Neuronal stem cell (in vitro differentiated cells): ENCODE measurements at regions not wholly inside any gene's neighbourhood (a gene's known extent, or its start where the extent isn't known, plus 50 kb on each side); places are given as distances from the start of the nearest gene placed in this dataset.

Experiments
- DNase-seq: peaks from one replicate; pipeline ENCODE4 v3.0.0-alpha.2; 2013; ENCODE audit warnings: low spot score
- H2AFZ ChIP-seq: one replicate; pipeline ENCODE4 v1.6.1; 2013; ENCODE audit warnings: mild to moderate bottlenecking, low read length, inconsistent platforms
- H2AK5ac ChIP-seq: 2 replicates; pipeline ENCODE4 v1.6.1; 2013; ENCODE audit warnings: low read depth, mild to moderate bottlenecking, inconsistent platforms, low read length, moderate library complexity, mixed read lengths
- H2BK120ac ChIP-seq: 2 replicates; pipeline ENCODE4 v1.6.1; 2013; ENCODE audit warnings: low read depth, mild to moderate bottlenecking, inconsistent platforms, low read length, moderate library complexity, mixed read lengths
- H2BK12ac ChIP-seq: one replicate; pipeline ENCODE4 v1.6.1; 2013; ENCODE audit warnings: low read length, inconsistent platforms
- H2BK15ac ChIP-seq: 2 replicates; pipeline ENCODE4 v1.6.1; 2013; ENCODE audit warnings: mild to moderate bottlenecking, low read length, inconsistent platforms, mixed read lengths
- H2BK5ac ChIP-seq: one replicate; pipeline ENCODE4 v1.6.1; 2013; ENCODE audit warnings: inconsistent platforms, mild to moderate bottlenecking, low read length, moderate library complexity
- H3K14ac ChIP-seq: one replicate; pipeline ENCODE4 v1.6.1; 2013; ENCODE audit warnings: low read length, inconsistent platforms
- H3K18ac ChIP-seq: 2 replicates; pipeline ENCODE4 v1.6.1; 2013; ENCODE audit warnings: low read length, inconsistent platforms
- H3K23ac ChIP-seq: 2 replicates; pipeline ENCODE4 v1.6.1; 2013; ENCODE audit warnings: low read depth, mild to moderate bottlenecking, mixed read lengths, low read length, inconsistent platforms; ENCODE audit not compliant: poor library complexity
- H3K27ac ChIP-seq: replicated peaks from 3 replicates; pipeline ENCODE4 v1.5.1; 2013; ENCODE audit warnings: low read length, inconsistent platforms
- H3K27me3 ChIP-seq, 3 experiments: 2 replicates each; pipeline ENCODE4 v1.6.1; 2013; ENCODE audit warnings: low read length in 3 of 3, mild to moderate bottlenecking in 2 of 3, inconsistent platforms in 1 of 3, low read depth in 1 of 3, mixed read lengths in 1 of 3, moderate library complexity in 1 of 3; ENCODE audit not compliant: control insufficient read depth in 3 of 3, insufficient read depth in 3 of 3
- H3K36me3 ChIP-seq, 2 donors: replicated peaks in 1 of 2; 2 replicates each; pipeline ENCODE4 v1.6.1; 2013; ENCODE audit warnings: low read length in 2 of 2; ENCODE audit not compliant: control insufficient read depth in 2 of 2, insufficient read depth in 2 of 2
- H3K4ac ChIP-seq: 2 replicates; pipeline ENCODE4 v1.6.1; 2013; ENCODE audit warnings: inconsistent platforms, mild to moderate bottlenecking, low read length, moderate library complexity
- H3K4me1 ChIP-seq, 2 donors: 1 replicate in 1 of 2; 2 replicates in 1 of 2; pipeline ENCODE4 v1.6.1; 2013; ENCODE audit warnings: low read length in 2 of 2, low read depth in 1 of 2; ENCODE audit not compliant: control insufficient read depth in 2 of 2, insufficient read depth in 1 of 2
- H3K4me2 ChIP-seq: one replicate; pipeline ENCODE4 v1.6.1; 2013; ENCODE audit warnings: mild to moderate bottlenecking, low read length, inconsistent platforms; ENCODE audit not compliant: insufficient read depth, poor library complexity, severe bottlenecking
- H3K4me3 ChIP-seq, 2 donors: 2 replicates each; pipeline ENCODE4 v1.5.1; 2013; ENCODE audit warnings: low read length in 2 of 2, mild to moderate bottlenecking in 2 of 2, inconsistent platforms in 1 of 2, moderate library complexity in 1 of 2
- H3K79me1 ChIP-seq: one replicate; pipeline ENCODE4 v1.6.1; 2013; ENCODE audit warnings: low read depth, mild to moderate bottlenecking, inconsistent platforms, low read length, moderate library complexity
- H3K9ac ChIP-seq: one replicate; pipeline ENCODE4 v1.6.1; 2013; ENCODE audit warnings: mild to moderate bottlenecking, low read depth, low read length, inconsistent platforms; ENCODE audit not compliant: poor library complexity
- H3K9me3 ChIP-seq, 2 donors: replicated peaks in 1 of 2; 2 replicates each; pipeline versions ENCODE3 to v1.6.1; 2013; ENCODE audit warnings: low read length in 2 of 2, mild to moderate bottlenecking in 2 of 2, inconsistent platforms in 1 of 2, low read depth in 1 of 2, mixed read lengths in 1 of 2, moderate library complexity in 1 of 2; ENCODE audit not compliant: control insufficient read depth in 2 of 2, insufficient read depth in 1 of 2
- H4K8ac ChIP-seq: one replicate; pipeline ENCODE4 v1.6.1; 2013; ENCODE audit warnings: low read depth, mild to moderate bottlenecking, inconsistent platforms, low read length, moderate library complexity
- H4K91ac ChIP-seq: one replicate; pipeline ENCODE4 v1.6.1; 2013; ENCODE audit warnings: low read length, low read depth, mild to moderate bottlenecking, inconsistent platforms; ENCODE audit not compliant: poor library complexity
- WGBS, 2 donors: extraction: QIAGEN DNeasy Blood & Tissue Kit; methylation state at CpG; one replicate each; pipeline ENCODE4 v1.1.7; 2013; ENCODE audit warnings: missing lambda C conversion rate in 2 of 2, mixed read lengths in 1 of 2; ENCODE audit not compliant: insufficient read length in 2 of 2, insufficient replicate concordance in 1 of 2; ENCODE audit errors: extremely low coverage in 2 of 2; 5-methylcytosine and 5-hydroxymethylcytosine counted together

DNA sequence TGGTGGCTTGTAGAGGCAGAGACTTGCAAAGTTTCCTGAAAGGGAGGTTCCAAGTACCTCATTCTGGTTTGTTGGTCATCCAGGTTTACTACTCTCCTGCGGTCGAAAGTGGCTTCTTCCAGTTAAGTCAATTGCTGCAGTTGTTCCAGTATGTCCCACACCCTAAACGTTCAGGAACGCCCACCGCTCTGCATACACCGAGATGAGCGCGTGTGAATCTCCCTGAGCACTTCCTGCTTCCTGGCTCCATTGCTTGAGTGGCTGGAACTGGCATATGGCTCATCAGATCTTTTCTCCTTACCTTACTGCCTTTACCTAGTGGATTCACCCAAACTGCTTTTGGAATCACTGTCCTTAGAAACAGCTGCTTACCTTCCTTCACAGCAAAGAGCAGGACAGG is 59.1 kb upstream of the GLIS3 start:
- Histone ChIP-seq H3K4me3 (no peak overlapping the region), H3K27me3 (peaks cover 0 to 2% (median 0%) of the 10 kb centered on the region in 3 experiments), H3K79me1 (no peaks in the 10 kb centered on the region), H2BK15ac (no peak overlapping the region), H2BK12ac (no peak overlapping the region), H3K9ac (no peak overlapping the region), H3K14ac (no peak overlapping the region), H3K4me2 (no peak overlapping the region), H3K9me3 (no peaks in the 10 kb centered on the region), H3K27ac (no peak overlapping the region), H3K36me3 (no peaks in the 10 kb centered on the region), H4K91ac (no peak overlapping the region), H3K23ac (no peak overlapping the region), H3K4ac (no peak overlapping the region), H2BK5ac (no peak overlapping the region), H2AFZ (no peak overlapping the region), H3K4me1 (no peaks in the 10 kb centered on the region), H2BK120ac (no peak overlapping the region), H3K18ac (no peak overlapping the region), H2AK5ac (no peak overlapping the region), H4K8ac (no peak overlapping the region)
- no CpG with 5 or more reads among the region's 8 CpGs for WGBS, 2 donors
- no peak for DNase-seq

DNA sequence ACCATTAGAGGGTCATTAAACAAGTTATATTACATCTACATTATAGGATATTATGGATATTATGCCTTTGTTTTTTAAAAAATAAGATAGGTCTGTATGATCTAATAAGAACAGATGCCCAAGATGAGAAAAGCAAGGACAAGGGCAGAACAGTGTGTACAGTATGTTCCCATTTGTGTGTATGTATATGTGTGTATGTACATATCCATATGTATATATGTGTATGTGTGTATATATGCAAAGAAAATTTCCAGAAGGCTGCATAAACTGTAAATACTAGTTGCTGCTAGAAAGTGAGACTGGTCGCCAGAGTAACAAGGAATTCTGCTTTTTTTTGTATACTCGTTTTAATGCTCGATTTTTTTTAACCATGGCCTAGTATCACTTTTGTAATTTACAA is 58.1 kb upstream of the GLIS3 start:
- Histone ChIP-seq H3K36me3 (no peaks in the 10 kb centered on the region), H2BK12ac (no peak overlapping the region), H2AK5ac (no peak overlapping the region), H2BK5ac (no peak overlapping the region), H3K23ac (no peak overlapping the region), H3K4me3 (no peak overlapping the region), H2BK120ac (no peak overlapping the region), H3K4ac (no peak overlapping the region), H2AFZ (no peak overlapping the region), H2BK15ac (no peak overlapping the region), H4K91ac (no peak overlapping the region), H4K8ac (no peak overlapping the region), H3K9ac (no peak overlapping the region), H3K27me3 (peaks cover 0 to 2% (median 0%) of the 10 kb centered on the region in 3 experiments), H3K18ac (no peak overlapping the region), H3K27ac (no peak overlapping the region), H3K9me3 (no peaks in the 10 kb centered on the region), H3K4me1 (no peaks in the 10 kb centered on the region), H3K14ac (no peak overlapping the region), H3K4me2 (no peak overlapping the region), H3K79me1 (no peaks in the 10 kb centered on the region)
- no peak for DNase-seq
- WGBS, 2 donors, result no CpG with 5 or more reads among the region's 3 CpGs

DNA sequence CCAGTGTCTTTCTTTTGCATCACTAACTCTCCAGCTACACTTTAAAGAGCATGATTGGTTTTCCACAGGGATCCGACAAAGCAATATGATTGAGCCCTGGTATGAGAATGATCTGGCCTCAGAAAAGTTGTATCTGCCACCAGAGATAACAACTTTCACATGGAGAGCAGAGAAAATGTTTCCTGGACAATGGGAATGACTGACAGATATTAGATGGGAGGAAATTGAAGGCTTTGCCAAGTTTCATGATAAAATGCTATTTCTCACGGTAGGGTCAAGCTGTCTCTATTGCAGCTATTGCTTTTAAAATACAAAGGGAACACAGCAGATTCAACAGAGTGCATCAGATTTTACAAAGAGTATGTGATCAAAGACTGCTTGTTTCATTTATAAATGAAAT is 56.4 kb upstream of the GLIS3 start:
- WGBS, 2 donors, result no CpG with 5 or more reads among the region's 2 CpGs
- H2BK5ac ChIP-seq, result no peak overlapping the region

DNA sequence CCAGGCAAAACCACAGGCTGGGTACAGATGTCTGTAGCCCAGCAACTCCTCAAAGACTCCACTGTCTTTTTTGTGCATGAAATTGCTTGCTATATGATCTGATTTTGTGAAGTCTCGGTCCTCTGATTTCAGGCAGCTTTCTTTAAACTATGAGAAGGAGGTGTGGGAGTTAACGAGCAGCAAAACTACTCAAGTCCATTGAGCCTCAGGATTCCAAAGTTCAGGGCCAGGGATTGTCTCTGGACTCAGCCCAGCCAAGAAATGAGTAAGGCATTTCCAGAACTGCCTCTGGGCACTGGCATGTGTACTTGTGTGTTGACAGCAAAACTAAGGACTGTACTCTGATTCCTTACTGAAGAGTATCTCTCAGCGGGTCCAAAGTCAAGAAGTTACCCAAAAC is 53.4 kb upstream of the GLIS3 start:
- no peak overlapping the region for H3K18ac ChIP-seq
- no peak for DNase-seq
- no peak overlapping the region for H2AK5ac ChIP-seq

More for the DNA sequence above, 56.4 kb upstream of the GLIS3 start:
- no peak overlapping the region for H3K4ac ChIP-seq
- H2BK120ac ChIP-seq, result no peak overlapping the region
- no peak overlapping the region for H2AK5ac ChIP-seq
- no peak overlapping the region for H3K14ac ChIP-seq
- peaks cover 0 to 4% (median 2%) of the 10 kb centered on the region in 3 experiments for H3K27me3 ChIP-seq
- H3K4me1 ChIP-seq, result no peaks in the 10 kb centered on the region
- H3K18ac ChIP-seq, result no peak overlapping the region
- H2BK15ac ChIP-seq, result no peak overlapping the region
- H3K4me3 ChIP-seq, result no peak overlapping the region
- no peak overlapping the region for H3K27ac ChIP-seq
- H2BK12ac ChIP-seq, result no peak overlapping the region
- no peak for DNase-seq
- H4K91ac ChIP-seq, result no peak overlapping the region
- H3K36me3 ChIP-seq, result no peaks in the 10 kb centered on the region
- no peak overlapping the region for H4K8ac ChIP-seq
- H2AFZ ChIP-seq, result no peak overlapping the region
- H3K23ac ChIP-seq, result no peak overlapping the region
- no peaks in the 10 kb centered on the region for H3K79me1 ChIP-seq
- H3K4me2 ChIP-seq, result no peak overlapping the region
- H3K9ac ChIP-seq, result no peak overlapping the region
- H3K9me3 ChIP-seq, result no peaks in the 10 kb centered on the region

More for the DNA sequence above, 53.4 kb upstream of the GLIS3 start:
- peaks cover 0 to 2% of the 10 kb centered on the region in 2 donors for H3K4me1 ChIP-seq
- no peak overlapping the region for H4K8ac ChIP-seq
- no peak overlapping the region for H3K4me2 ChIP-seq
- no peak overlapping the region for H3K14ac ChIP-seq
- H4K91ac ChIP-seq, result no peak overlapping the region
- no peaks in the 10 kb centered on the region for H3K79me1 ChIP-seq
- H3K36me3 ChIP-seq, result no peaks in the 10 kb centered on the region
- no peak overlapping the region for H2BK15ac ChIP-seq
- H3K4ac ChIP-seq, result no peak overlapping the region
- H2BK120ac ChIP-seq, result no peak overlapping the region
- no peak overlapping the region for H3K23ac ChIP-seq
- no peak overlapping the region for H2BK5ac ChIP-seq
- no peak overlapping the region for H3K4me3 ChIP-seq
- no peak overlapping the region for H2AFZ ChIP-seq
- no peaks in the 10 kb centered on the region for H3K9me3 ChIP-seq
- no peak overlapping the region for H3K27ac ChIP-seq
- H3K27me3 ChIP-seq, result peaks cover 0 to 4% (median 0%) of the 10 kb centered on the region in 3 experiments
- WGBS, 2 donors, result no CpG with 5 or more reads among the region's 3 CpGs
- no peak overlapping the region for H3K9ac ChIP-seq
- no peak overlapping the region for H2BK12ac ChIP-seq
